ENCODE measurements at regions not wholly inside any gene's neighbourhood (a gene's known extent, or its start where the extent isn't known, plus 50 kb on each side); places are given as distances from the start of the nearest gene placed in this dataset.
"Not testable (repeated sequence)": the region's sequence is repeated elsewhere in the genome, so short reads cannot be mapped to it uniquely, and the experiment has no call there.

- DNase-seq (ENCODE audit: low spot score), result no peak
Measured at GRCh38 chr5:15384176-15384575, 115.8 kb upstream of the FBXL7 start.

- DNase-seq (ENCODE audit: low spot score), result peak; percentile 71
Measured at GRCh38 chr5:15383469-15383868, 116.5 kb upstream of the FBXL7 start.

DNA sequence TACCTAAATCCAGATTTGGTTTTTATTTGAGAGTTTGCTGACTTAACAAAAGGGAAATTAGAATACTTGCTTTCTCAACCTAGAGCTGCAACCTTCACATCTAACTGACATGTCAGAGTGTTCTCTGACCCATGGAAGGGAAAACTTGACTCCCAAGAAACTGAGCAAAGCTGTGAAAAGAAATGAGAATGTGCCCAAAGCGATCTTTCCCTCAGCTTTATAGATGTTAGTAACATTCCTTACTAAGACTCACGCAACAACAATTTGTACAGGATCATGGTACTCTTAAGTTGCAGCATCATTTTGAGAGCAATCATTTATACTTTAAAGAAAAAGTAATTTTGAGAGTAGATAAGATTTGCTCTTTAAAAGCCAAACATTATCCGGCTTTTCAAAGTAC lies 117.0 kb upstream of the FBXL7 start:
- no peak for DNase-seq (ENCODE audit: low spot score)

GRCh38 chr5:15377573-15378340 lies 122.2 kb upstream of the FBXL7 start:
- DNase-seq (ENCODE audit: low spot score), result no peak

GRCh38 chr5:15376803-15377202 lies 123.2 kb upstream of the FBXL7 start:
- no peak for DNase-seq (ENCODE audit: low spot score)

- no peak for DNase-seq (ENCODE audit: low spot score)
Measured at GRCh38 chr5:15376088-15376487, 123.9 kb upstream of the FBXL7 start.

DNA sequence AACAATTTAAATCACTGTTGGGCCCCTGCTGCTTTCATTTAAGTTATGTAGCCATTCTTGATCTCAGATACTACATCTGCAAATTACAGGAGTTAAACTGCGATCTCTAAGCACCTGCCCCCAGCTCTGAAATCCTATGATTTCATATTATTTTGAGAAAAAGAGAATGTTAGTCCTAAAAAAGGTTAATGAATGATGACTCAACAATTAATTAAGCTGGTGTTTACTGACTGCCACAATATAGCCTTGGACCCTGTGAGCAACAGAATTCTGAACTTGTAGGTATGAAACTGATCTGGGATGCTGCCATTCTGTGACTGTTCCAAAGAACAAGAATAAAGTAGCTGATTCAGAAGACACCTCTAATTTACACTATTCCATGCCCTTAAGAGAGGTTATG lies 124.4 kb upstream of the FBXL7 start:
- DNase-seq (ENCODE audit: low spot score), result no peak

GRCh38 chr5:15374886-15375285 lies 125.1 kb upstream of the FBXL7 start:
- DNase-seq (ENCODE audit: low spot score), result no peak

DNA sequence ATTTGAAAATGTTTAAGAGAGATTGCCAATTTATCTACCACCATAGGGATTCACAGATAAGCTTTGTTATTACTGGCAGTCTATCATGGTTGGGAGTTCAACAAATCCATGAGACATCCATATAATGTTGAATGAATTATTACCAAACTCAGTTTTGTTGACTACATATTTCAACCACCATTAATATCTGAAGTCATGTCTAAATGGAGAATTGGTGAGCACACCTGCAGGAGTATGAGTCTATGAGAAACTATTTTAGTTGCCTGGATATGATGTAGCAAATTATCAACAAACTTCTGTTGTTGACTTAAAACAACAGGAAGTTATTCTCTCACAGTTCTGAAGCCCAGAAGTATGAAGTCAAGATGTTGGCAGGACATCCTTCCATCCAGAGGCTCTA lies 126.8 kb upstream of the FBXL7 start:
- DNase-seq (ENCODE audit: low spot score), result no peak

DNA sequence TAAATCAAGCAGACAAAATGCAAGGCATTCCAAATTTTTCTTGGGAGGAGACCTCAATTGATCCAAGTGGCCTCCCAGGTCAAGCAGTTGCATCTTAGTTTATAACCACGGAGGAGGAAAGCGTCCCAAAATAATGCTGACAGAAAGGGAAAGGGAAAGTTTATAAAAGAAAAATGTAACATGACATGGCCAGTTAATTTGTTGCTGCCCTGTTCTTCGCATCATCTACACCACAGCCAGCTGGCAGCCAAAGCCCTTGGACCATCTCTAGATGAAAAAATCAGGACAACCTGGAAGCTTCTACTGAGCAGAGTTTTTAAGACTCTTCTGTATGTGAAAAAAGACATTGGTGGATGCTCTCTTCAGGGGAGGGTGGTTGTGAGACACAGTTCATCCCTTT lies 128.8 kb upstream of the FBXL7 start:
- DNase-seq (ENCODE audit: low spot score), result no peak

- no peak for DNase-seq (ENCODE audit: low spot score)
Measured at GRCh38 chr5:15368835-15369234, 131.1 kb upstream of the FBXL7 start.

DNA sequence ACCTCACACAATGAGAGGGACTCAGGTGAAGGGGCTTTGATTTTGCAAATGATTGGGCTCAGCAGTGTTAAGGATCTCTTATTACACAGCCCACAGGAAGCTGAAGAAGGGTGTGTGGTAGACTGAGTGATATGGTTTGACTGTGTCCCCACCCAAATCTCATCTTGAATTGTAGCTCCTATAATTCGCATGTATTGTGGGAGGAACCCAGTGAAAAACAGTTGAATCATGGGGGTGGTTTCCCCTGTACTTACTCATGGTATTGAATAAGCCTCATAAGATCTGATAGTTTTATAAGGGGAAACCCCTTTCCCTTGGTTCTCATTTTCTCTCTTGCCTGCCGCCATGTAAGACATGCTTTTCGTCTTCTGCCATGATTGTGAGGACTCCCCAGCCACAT lies 132.5 kb upstream of the FBXL7 start:
- no peak for DNase-seq (ENCODE audit: low spot score)

GRCh38 chr5:15366676-15367391 lies 133.1 kb upstream of the FBXL7 start:
- no peak for DNase-seq (ENCODE audit: low spot score)

- DNase-seq (ENCODE audit: low spot score), result no peak
Measured at GRCh38 chr5:15365070-15365469, 134.9 kb upstream of the FBXL7 start.

- no peak for DNase-seq (ENCODE audit: low spot score)
Measured at GRCh38 chr5:15363601-15364000, 136.4 kb upstream of the FBXL7 start.

DNA sequence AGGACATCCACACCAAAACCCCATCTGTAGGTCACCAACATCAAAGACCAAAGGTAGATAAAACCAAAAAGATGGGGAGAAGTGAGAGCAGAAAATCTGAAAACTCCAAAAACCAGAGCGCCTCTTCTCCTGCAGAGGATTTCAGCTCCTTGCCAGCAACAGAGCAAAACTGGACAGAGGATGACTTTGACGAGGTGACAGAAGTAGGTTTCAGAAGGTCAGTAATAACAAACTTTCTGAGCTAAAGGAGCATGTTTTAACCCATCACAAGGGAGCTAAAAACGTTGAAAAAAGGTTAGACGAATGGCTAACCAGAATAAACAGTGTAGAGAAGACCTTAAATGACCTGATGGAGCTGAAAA lies 142.9 kb upstream of the FBXL7 start:
- DNase-seq (ENCODE audit: low spot score), result not testable (repeated sequence)

DNA sequence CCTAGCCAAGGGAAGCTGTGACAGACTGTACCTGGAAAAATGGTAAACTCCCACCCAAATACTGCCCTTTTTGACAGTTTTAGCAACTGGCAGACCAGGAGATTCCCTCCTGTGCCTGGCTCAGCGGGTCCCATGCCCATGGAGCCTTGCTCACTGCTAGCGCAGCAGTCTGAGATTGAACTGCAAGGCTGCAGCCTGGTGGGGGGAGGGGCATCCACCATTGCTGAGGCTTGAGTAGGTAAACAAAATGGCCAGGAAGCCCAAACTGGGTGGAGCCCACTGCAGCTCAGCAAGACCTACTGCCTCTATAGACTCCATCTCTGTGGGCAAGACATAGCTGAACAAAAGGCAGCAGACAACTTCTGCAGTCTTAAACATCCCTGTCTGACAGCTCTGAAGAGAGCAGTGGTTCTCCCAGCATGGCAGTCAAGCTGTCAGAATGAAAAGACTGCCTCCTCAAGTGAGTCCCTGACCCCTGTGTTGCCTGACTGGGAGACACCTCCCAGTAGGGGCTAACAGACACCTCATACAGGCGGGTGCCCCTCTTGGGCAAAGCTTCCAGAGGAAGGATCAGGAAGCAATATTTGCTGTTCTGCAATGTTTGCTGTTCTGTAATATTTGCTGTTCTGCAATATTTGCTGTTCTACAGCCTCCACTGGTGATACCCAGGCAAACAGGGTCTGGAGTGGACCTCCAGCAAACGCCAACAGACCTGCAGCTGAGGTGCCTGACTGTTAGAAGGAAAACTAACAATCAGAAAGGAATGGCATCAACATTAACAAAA lies 143.5 kb upstream of the FBXL7 start:
- DNase-seq (ENCODE audit: low spot score), result not testable (repeated sequence)

- no peak for DNase-seq (ENCODE audit: low spot score)
Measured at GRCh38 chr5:15354021-15354420, 146.0 kb upstream of the FBXL7 start.

DNA sequence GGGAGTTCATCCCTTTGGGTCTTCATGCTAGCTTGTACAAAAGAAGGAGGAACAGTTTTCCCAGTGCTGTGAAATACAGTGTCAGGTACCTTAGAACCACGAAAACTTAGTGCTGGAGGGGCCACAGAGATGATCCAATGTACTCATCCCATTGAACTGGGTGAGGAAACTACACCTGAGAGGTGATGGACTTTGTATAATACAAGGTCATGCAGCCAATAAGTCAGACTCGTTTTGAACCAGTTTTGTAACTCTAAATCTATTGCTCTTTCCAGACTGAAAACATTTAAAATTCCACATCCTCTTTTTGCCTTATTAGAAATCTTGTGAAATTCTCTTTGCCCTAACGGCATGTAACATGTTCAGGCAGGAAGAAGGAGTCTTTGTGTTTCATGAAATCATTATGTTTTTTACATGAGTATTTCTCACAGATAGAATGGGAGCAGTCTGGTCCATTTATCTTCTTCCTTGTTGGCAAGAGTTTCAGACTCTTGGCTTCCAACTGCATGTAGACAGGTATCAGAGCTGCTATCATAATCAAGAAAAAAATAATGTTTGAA lies 146.8 kb upstream of the FBXL7 start:
- no peak for DNase-seq (ENCODE audit: low spot score)

DNA sequence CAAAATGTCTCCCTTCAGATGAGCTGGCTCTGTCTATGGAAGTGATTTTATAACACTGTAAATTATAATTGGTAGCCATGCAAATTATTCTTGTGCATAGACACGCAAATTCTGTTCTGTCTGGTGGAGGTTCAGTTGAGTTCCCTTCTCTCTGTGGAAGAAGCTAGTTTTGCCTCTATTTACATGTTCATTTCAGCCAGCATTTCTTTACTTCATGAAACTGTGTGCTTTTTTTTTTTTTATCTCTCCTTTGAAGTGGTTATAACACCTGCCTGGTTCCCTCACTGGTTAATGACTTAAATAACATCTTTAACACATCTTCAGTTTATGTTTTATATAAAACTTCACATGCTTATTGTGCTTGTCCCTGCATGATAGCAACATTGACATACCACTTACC lies 149.4 kb upstream of the FBXL7 start:
- DNase-seq (ENCODE audit: low spot score), result no peak

DNA sequence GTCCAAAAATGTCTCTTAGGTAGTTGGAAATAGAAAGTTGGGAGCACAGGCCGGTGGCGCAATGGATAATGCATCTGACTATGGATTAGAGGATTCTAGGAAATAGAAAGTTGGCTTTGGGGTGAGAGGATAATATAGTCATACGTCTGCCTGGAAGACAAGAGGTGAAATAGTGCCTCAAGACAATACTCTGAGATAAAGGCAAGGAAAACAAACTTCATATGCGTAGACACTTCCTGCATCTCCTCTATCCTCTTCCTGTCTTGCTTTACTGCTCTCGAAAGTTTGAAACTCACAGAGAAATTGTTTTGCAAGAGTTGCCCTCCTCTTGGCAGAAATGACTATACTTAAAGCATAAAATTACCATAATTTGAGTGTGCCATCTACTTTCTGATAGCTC lies 153.2 kb upstream of the FBXL7 start:
- no peak for DNase-seq (ENCODE audit: low spot score)

- no peak for DNase-seq (ENCODE audit: low spot score)
Measured at GRCh38 chr5:15344954-15345353, 155.0 kb upstream of the FBXL7 start.

All from SK-N-DZ (cell line).